ENCODE measurements at regions not wholly inside any gene's neighbourhood (a gene's known extent, or its start where the extent isn't known, plus 50 kb on each side); places are given as distances from the start of the nearest gene placed in this dataset.
"Not testable (repeated sequence)": the region's sequence is repeated elsewhere in the genome, so short reads cannot be mapped to it uniquely, and the experiment has no call there.

GRCh38 chr4:177534841-177535240 is 92.6 kb upstream of the AGA start:
- H3K4me1 Mint-ChIP-seq; POLR2A ChIA-PET; DNase-seq; H3K9me3 Mint-ChIP-seq; H3K27ac Mint-ChIP-seq; H3K4me3 ChIP-seq (ENCODE audit: control insufficient read depth in 1 of 2, extremely low read depth in 1 of 2, low read length in 1 of 2); H3K4me1 ChIP-seq (ENCODE audit: control insufficient read depth in 1 of 2, extremely low read depth in 1 of 2, insufficient read depth in 2 of 2, low read length in 2 of 2); H3K36me3 Mint-ChIP-seq; ATAC-seq (replicated peaks in 1 of 4); H3K27ac ChIP-seq (ENCODE audit: low read length); H3K4me3 Mint-ChIP-seq; H3K9me3 ChIP-seq; H3K27me3 ChIP-seq (replicated peaks in 1 of 2; ENCODE audit: control insufficient read depth in 2 of 2, extremely low read depth in 1 of 2, insufficient read depth in 2 of 2, low read length in 1 of 2); H3K27me3 Mint-ChIP-seq; H3K36me3 ChIP-seq (ENCODE audit: control insufficient read depth in 2 of 2, extremely low read depth in 1 of 2, insufficient read depth in 1 of 2, low read length in 1 of 2); CTCF ChIA-PET: not testable (repeated sequence)
- WGBS (ENCODE audit: insufficient coverage), result 40% methylated on average over 1 of the region's 3 CpGs

DNA sequence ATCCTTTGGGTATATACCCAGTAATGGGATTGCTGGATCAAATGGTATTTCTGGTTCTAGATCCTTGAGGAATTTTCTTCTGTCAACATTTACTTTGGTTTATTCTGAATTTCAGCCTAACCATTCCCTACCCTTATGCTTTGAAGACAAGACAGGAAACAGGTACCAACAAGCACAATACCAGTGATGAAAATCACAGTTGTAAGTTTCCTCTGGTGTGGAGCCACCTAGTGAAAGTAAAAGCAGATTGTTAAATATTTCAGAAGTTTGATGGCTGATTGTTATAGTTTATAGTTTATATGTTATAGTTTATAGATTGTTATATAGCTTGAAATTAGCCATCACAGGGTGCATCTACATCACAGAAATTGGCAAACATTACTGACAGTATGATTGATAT is 104.5 kb upstream of the AGA start:
- DNase-seq (no peak), ATAC-seq (replicated peaks in 1 of 4) (peak in 1 of 4 experiments; percentile 48)
- Histone ChIP-seq H3K27me3 (replicated peaks in 1 of 2; ENCODE audit: control insufficient read depth in 2 of 2, extremely low read depth in 1 of 2, insufficient read depth in 2 of 2, low read length in 1 of 2) (no peaks in the 10 kb centered on the region), H3K27ac (ENCODE audit: low read length) (no peak overlapping the region), H3K36me3 (ENCODE audit: control insufficient read depth in 2 of 2, extremely low read depth in 1 of 2, insufficient read depth in 1 of 2, low read length in 1 of 2) (no peaks in the 10 kb centered on the region), H3K4me1 (ENCODE audit: control insufficient read depth in 1 of 2, extremely low read depth in 1 of 2, insufficient read depth in 2 of 2, low read length in 2 of 2) (no peaks in the 10 kb centered on the region), H3K4me3 (ENCODE audit: control insufficient read depth in 1 of 2, extremely low read depth in 1 of 2, low read length in 1 of 2) (no peak overlapping the region), H3K9me3 (no peaks in the 10 kb centered on the region)
- ChIA-PET CTCF (no interaction called here), POLR2A (no interaction called here)
- Mint-ChIP-seq H3K27ac (no peak overlapping the region), H3K36me3 (no peaks in the 10 kb centered on the region), H3K4me3 (no peak overlapping the region), H3K9me3 (no peaks in the 10 kb centered on the region), H3K4me1 (no peaks in the 10 kb centered on the region), H3K27me3 (no peaks in the 10 kb centered on the region)

DNA sequence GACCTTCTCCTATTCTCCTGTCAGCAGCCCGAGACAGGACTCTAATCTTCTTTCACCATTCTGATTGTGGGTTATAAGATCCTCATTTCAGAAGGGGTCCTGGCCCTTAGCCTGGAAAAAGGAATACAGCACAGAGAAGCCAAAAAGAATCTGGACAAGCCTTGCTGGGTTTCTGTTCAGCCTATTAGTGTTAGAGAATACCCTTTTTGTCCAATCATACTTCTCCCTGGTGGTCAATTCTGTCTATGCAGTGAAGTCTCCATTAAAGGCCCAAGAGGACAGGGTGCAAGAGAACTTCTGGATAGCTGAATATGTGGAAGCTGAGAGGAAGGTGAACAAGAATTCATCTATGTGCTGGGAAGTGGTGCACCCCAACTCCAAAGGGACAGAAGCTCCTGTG is 105.7 kb upstream of the AGA start:
- no peak for DNase-seq
- Histone ChIP-seq H3K36me3 (ENCODE audit: control insufficient read depth in 2 of 2, extremely low read depth in 1 of 2, insufficient read depth in 1 of 2, low read length in 1 of 2) (no peaks in the 10 kb centered on the region), H3K27ac (ENCODE audit: low read length) (no peak overlapping the region), H3K4me3 (ENCODE audit: control insufficient read depth in 1 of 2, extremely low read depth in 1 of 2, low read length in 1 of 2) (no peak overlapping the region), H3K4me1 (ENCODE audit: control insufficient read depth in 1 of 2, extremely low read depth in 1 of 2, insufficient read depth in 2 of 2, low read length in 2 of 2) (no peaks in the 10 kb centered on the region), H3K27me3 (replicated peaks in 1 of 2; ENCODE audit: control insufficient read depth in 2 of 2, extremely low read depth in 1 of 2, insufficient read depth in 2 of 2, low read length in 1 of 2) (no peaks in the 10 kb centered on the region), H3K9me3 (no peaks in the 10 kb centered on the region)
- Mint-ChIP-seq H3K27me3 (no peaks in the 10 kb centered on the region), H3K27ac (no peak overlapping the region), H3K36me3 (no peaks in the 10 kb centered on the region), H3K4me3 (no peak overlapping the region), H3K4me1 (no peaks in the 10 kb centered on the region), H3K9me3 (no peaks in the 10 kb centered on the region)
- POLR2A ChIA-PET, result no interaction called here
- ATAC-seq (replicated peaks in 1 of 4), result no peak
- no CpG with 5 or more reads among the region's 1 CpG for WGBS (ENCODE audit: insufficient coverage)
- CTCF ChIA-PET, result no interaction called here

GRCh38 chr4:177555007-177555574 is 112.9 kb upstream of the AGA start:
- no peaks in the 10 kb centered on the region for H3K36me3 Mint-ChIP-seq
- H3K9me3 Mint-ChIP-seq, result no peaks in the 10 kb centered on the region
- ATAC-seq (replicated peaks in 1 of 4) (no peak), DNase-seq (peak in 1 of 35 experiments; percentile 18)
- no peaks in the 10 kb centered on the region for H3K4me1 Mint-ChIP-seq
- ChIA-PET CTCF (no interaction called here), POLR2A (no interaction called here)
- H3K9me3 ChIP-seq, result no peaks in the 10 kb centered on the region
- no peaks in the 10 kb centered on the region for H3K4me1 ChIP-seq (ENCODE audit: control insufficient read depth in 1 of 2, extremely low read depth in 1 of 2, insufficient read depth in 2 of 2, low read length in 2 of 2)
- no peaks in the 10 kb centered on the region for H3K36me3 ChIP-seq (ENCODE audit: control insufficient read depth in 2 of 2, extremely low read depth in 1 of 2, insufficient read depth in 1 of 2, low read length in 1 of 2)
- no peak overlapping the region for H3K27ac ChIP-seq (ENCODE audit: low read length)
- H3K27me3 Mint-ChIP-seq, result no peaks in the 10 kb centered on the region
- H3K27me3 ChIP-seq (replicated peaks in 1 of 2; ENCODE audit: control insufficient read depth in 2 of 2, extremely low read depth in 1 of 2, insufficient read depth in 2 of 2, low read length in 1 of 2), result no peaks in the 10 kb centered on the region
- no peak overlapping the region for H3K27ac Mint-ChIP-seq
- no peak overlapping the region for H3K4me3 Mint-ChIP-seq
- no peak overlapping the region for H3K4me3 ChIP-seq (ENCODE audit: control insufficient read depth in 1 of 2, extremely low read depth in 1 of 2, low read length in 1 of 2)
- WGBS (ENCODE audit: insufficient coverage), result no CpG with 5 or more reads among the region's 2 CpGs

GRCh38 chr4:177557416-177557815 is 115.2 kb upstream of the AGA start:
- H3K27ac Mint-ChIP-seq, result no peak overlapping the region
- H3K27me3 Mint-ChIP-seq, result no peaks in the 10 kb centered on the region
- Histone ChIP-seq H3K27ac (ENCODE audit: low read length) (no peak overlapping the region), H3K9me3 (no peaks in the 10 kb centered on the region), H3K36me3 (ENCODE audit: control insufficient read depth in 2 of 2, extremely low read depth in 1 of 2, insufficient read depth in 1 of 2, low read length in 1 of 2) (no peaks in the 10 kb centered on the region), H3K4me1 (ENCODE audit: control insufficient read depth in 1 of 2, extremely low read depth in 1 of 2, insufficient read depth in 2 of 2, low read length in 2 of 2) (no peaks in the 10 kb centered on the region), H3K4me3 (ENCODE audit: control insufficient read depth in 1 of 2, extremely low read depth in 1 of 2, low read length in 1 of 2) (no peak overlapping the region), H3K27me3 (replicated peaks in 1 of 2; ENCODE audit: control insufficient read depth in 2 of 2, extremely low read depth in 1 of 2, insufficient read depth in 2 of 2, low read length in 1 of 2) (no peaks in the 10 kb centered on the region)
- ATAC-seq (replicated peaks in 1 of 4) (no peak), DNase-seq (no peak)
- ChIA-PET CTCF (no interaction called here), POLR2A (no interaction called here)
- no peaks in the 10 kb centered on the region for H3K9me3 Mint-ChIP-seq
- WGBS (ENCODE audit: insufficient coverage), result 94% methylated on average over 16 of the region's 21 CpGs
- no peaks in the 10 kb centered on the region for H3K4me1 Mint-ChIP-seq
- H3K36me3 Mint-ChIP-seq, result no peaks in the 10 kb centered on the region
- H3K4me3 Mint-ChIP-seq, result no peak overlapping the region

- ChIA-PET POLR2A (no interaction called here), CTCF (no interaction called here)
Measured at GRCh38 chr4:177558995-177559394, 116.8 kb upstream of the AGA start.

DNA sequence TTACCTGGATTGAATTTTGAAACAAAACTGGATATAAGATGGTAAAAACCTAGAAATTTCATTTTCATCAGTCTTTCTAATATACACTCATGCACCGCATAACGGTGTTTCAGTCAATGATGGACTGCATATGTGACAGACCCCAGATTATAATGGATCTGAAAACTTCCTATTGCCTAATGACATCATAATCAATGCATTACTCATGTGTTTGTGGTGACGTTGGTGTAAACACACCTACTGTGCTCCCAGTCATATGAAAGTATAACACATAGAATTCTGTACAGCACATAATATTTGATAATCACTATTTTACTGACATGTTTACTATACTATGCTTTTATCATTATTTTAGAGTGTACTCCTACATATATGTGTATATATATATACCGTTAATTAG is 119.9 kb upstream of the AGA start:
- no peaks in the 10 kb centered on the region for H3K27me3 Mint-ChIP-seq
- peaks cover 0 to 2% (median 0%) of the 10 kb centered on the region in 3 donors for H3K9me3 Mint-ChIP-seq
- H3K27ac ChIP-seq (ENCODE audit: low read length), result no peak overlapping the region
- DNase-seq (no peak), ATAC-seq (replicated peaks in 1 of 4) (no peak)
- H3K4me1 ChIP-seq (ENCODE audit: control insufficient read depth in 1 of 2, extremely low read depth in 1 of 2, insufficient read depth in 2 of 2, low read length in 2 of 2), result no peaks in the 10 kb centered on the region
- no peak overlapping the region for H3K27ac Mint-ChIP-seq
- H3K4me3 ChIP-seq (ENCODE audit: control insufficient read depth in 1 of 2, extremely low read depth in 1 of 2, low read length in 1 of 2), result no peak overlapping the region
- no peaks in the 10 kb centered on the region for H3K36me3 Mint-ChIP-seq
- no peaks in the 10 kb centered on the region for H3K27me3 ChIP-seq (replicated peaks in 1 of 2; ENCODE audit: control insufficient read depth in 2 of 2, extremely low read depth in 1 of 2, insufficient read depth in 2 of 2, low read length in 1 of 2)
- H3K4me3 Mint-ChIP-seq, result no peak overlapping the region
- no peaks in the 10 kb centered on the region for H3K4me1 Mint-ChIP-seq
- POLR2A ChIA-PET, result no interaction called here
- WGBS (ENCODE audit: insufficient coverage), result no CpG with 5 or more reads among the region's 4 CpGs
- H3K36me3 ChIP-seq (ENCODE audit: control insufficient read depth in 2 of 2, extremely low read depth in 1 of 2, insufficient read depth in 1 of 2, low read length in 1 of 2), result no peaks in the 10 kb centered on the region
- CTCF ChIA-PET, result no interaction called here
- H3K9me3 ChIP-seq, result no peaks in the 10 kb centered on the region

More at GRCh38 chr4:177558995-177559394, 116.8 kb upstream of the AGA start:
- ATAC-seq (replicated peaks in 1 of 4) (no peak), DNase-seq (no peak)
- H3K9me3 ChIP-seq, result no peaks in the 10 kb centered on the region
- H3K4me1 ChIP-seq (ENCODE audit: control insufficient read depth in 1 of 2, extremely low read depth in 1 of 2, insufficient read depth in 2 of 2, low read length in 2 of 2), result no peaks in the 10 kb centered on the region
- no peaks in the 10 kb centered on the region for H3K27me3 ChIP-seq (replicated peaks in 1 of 2; ENCODE audit: control insufficient read depth in 2 of 2, extremely low read depth in 1 of 2, insufficient read depth in 2 of 2, low read length in 1 of 2)
- H3K4me1 Mint-ChIP-seq, result no peaks in the 10 kb centered on the region
- 80% methylated on average over 1 of the region's 3 CpGs for WGBS (ENCODE audit: insufficient coverage)
- H3K9me3 Mint-ChIP-seq, result no peaks in the 10 kb centered on the region
- no peak overlapping the region for H3K4me3 ChIP-seq (ENCODE audit: control insufficient read depth in 1 of 2, extremely low read depth in 1 of 2, low read length in 1 of 2)
- no peak overlapping the region for H3K27ac ChIP-seq (ENCODE audit: low read length)
- H3K4me3 Mint-ChIP-seq, result no peak overlapping the region
- H3K27me3 Mint-ChIP-seq, result no peaks in the 10 kb centered on the region
- H3K36me3 ChIP-seq (ENCODE audit: control insufficient read depth in 2 of 2, extremely low read depth in 1 of 2, insufficient read depth in 1 of 2, low read length in 1 of 2), result no peaks in the 10 kb centered on the region
- H3K36me3 Mint-ChIP-seq, result no peaks in the 10 kb centered on the region
- no peak overlapping the region for H3K27ac Mint-ChIP-seq
